ENCODE measurements at regions not wholly inside any gene's neighbourhood (a gene's known extent, or its start where the extent isn't known, plus 50 kb on each side); places are given as distances from the start of the nearest gene placed in this dataset.

DNA sequence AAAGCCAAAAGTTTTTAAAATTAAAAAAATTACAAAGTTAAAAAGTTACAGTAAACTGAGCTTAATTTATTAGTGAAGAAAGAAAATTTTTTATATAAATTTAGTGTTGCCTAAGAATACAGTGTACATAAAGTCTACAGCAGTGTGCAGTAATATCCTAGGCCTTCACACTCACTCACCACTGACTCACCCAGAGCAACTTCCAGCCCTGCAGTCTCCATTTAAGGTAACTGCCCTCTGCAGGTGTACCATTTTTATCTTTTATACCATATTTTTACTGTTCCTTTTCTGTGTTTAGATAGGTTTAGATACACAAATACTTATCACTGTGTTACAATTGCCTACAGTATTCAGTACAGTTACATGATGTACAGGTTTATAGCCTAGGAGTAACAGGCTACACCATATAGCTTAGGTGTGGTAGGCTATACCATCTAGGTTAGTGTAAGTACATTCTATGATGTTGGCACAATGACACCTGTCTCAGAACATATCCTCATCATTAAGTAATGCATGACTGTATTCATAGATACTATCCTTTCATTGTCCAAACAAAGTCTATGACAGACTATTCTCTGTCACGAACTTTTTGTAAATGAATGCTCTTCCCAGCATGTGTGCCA lies 78.6 kb upstream of the PBX1 start:
- Mint-ChIP-seq H3K4me1 (no peaks in the 10 kb centered on the region), H3K27me3 (no peaks in the 10 kb centered on the region), H3K4me3 (no peak overlapping the region), H3K36me3 (ENCODE audit: low read depth) (no peaks in the 10 kb centered on the region), H3K27ac (no peak overlapping the region), H3K9me3 (no peaks in the 10 kb centered on the region)
- ATAC-seq (ENCODE audit: low read depth) (no peak), DNase-seq (no peak)
- CTCF ChIA-PET = no interaction called here
- POLR2A ChIA-PET = no interaction called here
- TF ChIP-seq, protein P1, sequence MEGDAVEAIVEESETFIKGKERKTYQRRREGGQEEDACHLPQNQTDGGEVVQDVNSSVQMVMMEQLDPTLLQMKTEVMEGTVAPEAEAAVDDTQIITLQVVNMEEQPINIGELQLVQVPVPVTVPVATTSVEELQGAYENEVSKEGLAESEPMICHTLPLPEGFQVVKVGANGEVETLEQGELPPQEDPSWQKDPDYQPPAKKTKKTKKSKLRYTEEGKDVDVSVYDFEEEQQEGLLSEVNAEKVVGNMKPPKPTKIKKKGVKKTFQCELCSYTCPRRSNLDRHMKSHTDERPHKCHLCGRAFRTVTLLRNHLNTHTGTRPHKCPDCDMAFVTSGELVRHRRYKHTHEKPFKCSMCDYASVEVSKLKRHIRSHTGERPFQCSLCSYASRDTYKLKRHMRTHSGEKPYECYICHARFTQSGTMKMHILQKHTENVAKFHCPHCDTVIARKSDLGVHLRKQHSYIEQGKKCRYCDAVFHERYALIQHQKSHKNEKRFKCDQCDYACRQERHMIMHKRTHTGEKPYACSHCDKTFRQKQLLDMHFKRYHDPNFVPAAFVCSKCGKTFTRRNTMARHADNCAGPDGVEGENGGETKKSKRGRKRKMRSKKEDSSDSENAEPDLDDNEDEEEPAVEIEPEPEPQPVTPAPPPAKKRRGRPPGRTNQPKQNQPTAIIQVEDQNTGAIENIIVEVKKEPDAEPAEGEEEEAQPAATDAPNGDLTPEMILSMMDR (IDR thresholded peaks at IDR 0.05) = no peak
- intact Hi-C loops (cut with micrococcal nuclease) = no loop called here

DNA sequence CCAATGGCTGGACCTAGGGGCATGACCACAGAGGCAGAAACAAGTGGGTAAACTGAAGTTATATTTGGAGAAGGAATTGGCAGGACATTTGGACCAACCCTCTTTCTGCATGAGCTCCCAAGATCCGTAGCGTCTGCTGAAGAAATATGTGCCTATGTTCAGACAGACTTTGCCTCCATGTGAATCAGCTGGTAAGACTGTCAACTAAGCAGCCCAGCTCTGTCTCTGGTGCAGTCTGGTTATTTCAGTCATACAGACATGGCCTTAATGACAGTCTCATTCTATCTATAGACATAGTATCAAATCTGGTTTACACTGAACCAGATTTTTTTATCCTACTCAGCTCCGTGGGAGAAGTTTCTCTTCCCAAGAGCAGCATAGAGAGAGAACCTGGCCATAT lies 63.1 kb upstream of the PBX1 start:
- no peaks in the 10 kb centered on the region for H3K36me3 Mint-ChIP-seq (ENCODE audit: low read depth)
- H3K4me3 Mint-ChIP-seq = no peak overlapping the region
- H3K4me1 Mint-ChIP-seq = no peaks in the 10 kb centered on the region
- TF ChIP-seq, protein P1 (IDR thresholded peaks at IDR 0.05) = no peak
- ATAC-seq (ENCODE audit: low read depth) = no peak
- no peak overlapping the region for H3K27ac Mint-ChIP-seq
- no peaks in the 10 kb centered on the region for H3K27me3 Mint-ChIP-seq
- DNase-seq = no peak
- POLR2A ChIA-PET = no interaction called here
- intact Hi-C loops (cut with micrococcal nuclease) = no loop called here
- H3K9me3 Mint-ChIP-seq = peaks cover 3% of the 10 kb centered on the region
- CTCF ChIA-PET = no interaction called here

DNA sequence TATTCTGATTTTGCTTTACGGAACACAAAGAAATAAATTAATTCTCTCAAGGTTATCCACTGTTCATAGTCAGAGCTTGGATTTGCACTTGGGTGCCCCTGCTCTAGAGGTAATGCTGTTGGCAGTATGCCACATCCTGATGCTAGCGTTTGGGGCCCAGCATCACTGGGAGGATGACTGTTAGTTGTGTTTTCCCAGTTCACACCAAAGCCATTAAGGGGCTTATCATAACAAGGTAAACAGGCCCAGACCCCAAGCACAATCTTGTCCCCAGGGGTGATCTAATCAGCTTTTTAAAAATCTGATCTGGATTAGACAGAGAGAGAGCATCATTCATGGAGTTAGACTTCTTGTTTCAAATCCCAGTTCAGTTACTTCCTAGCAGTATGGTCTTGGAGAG lies 60.2 kb upstream of the PBX1 start:
- POLR2A ChIA-PET = no interaction called here
- DNase-seq (no peak), ATAC-seq (ENCODE audit: low read depth) (no peak)
- peaks cover 12% of the 10 kb centered on the region for H3K9me3 Mint-ChIP-seq
- H3K4me3 Mint-ChIP-seq = no peak overlapping the region
- intact Hi-C loops (cut with micrococcal nuclease) = no loop called here
- TF ChIP-seq, protein P1 (IDR thresholded peaks at IDR 0.05) = no peak
- no peak overlapping the region for H3K27ac Mint-ChIP-seq
- H3K4me1 Mint-ChIP-seq = no peaks in the 10 kb centered on the region
- no peaks in the 10 kb centered on the region for H3K27me3 Mint-ChIP-seq
- H3K36me3 Mint-ChIP-seq (ENCODE audit: low read depth) = no peaks in the 10 kb centered on the region
- CTCF ChIA-PET = no interaction called here

DNA sequence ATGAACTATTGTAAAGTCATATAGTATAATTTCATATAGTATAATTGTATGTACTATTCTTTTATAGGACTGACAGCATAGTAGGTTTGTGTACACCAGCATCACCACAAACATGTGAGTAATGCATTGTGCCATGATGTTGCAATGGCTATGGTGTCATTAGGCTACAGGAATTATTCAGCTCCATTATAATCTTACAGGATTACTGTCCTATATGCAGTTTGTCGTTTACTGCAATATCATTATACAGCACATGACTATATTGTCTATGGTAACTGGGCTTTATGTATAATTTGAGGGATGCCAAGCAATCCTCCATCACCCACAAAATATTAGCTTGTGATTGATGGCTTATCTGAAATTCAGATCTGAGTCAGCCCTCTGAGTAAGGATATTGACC lies 54.2 kb upstream of the PBX1 start:
- Mint-ChIP-seq H3K27ac (no peak overlapping the region), H3K27me3 (no peaks in the 10 kb centered on the region), H3K9me3 (peaks cover 15% of the 10 kb centered on the region), H3K36me3 (ENCODE audit: low read depth) (no peaks in the 10 kb centered on the region), H3K4me3 (no peak overlapping the region), H3K4me1 (no peaks in the 10 kb centered on the region)
- ChIA-PET POLR2A (no interaction called here), CTCF (no interaction called here)
- no peak for DNase-seq
- no peak for ATAC-seq (ENCODE audit: low read depth)
- intact Hi-C loops (cut with micrococcal nuclease) = no loop called here
- TF ChIP-seq, protein P1 (IDR thresholded peaks at IDR 0.05) = no peak

All from activated B cell treated with CpG ODN at 0.5 μM for 24 hours (primary cell).